Panc1 (cell line): ENCODE measurements at regions not wholly inside any gene's neighbourhood (a gene's known extent, or its start where the extent isn't known, plus 50 kb on each side); places are given as distances from the start of the nearest gene placed in this dataset.

Experiments
- ATAC-seq: fragments of 200-7000 bp; cut with Tn5 transposase; 2 replicates; pipeline ENCODE4 v1.9.1; 2020; ENCODE audit warnings: mild to moderate bottlenecking, moderate library complexity
- BruUV-seq: library from RNA; stranded (reverse); fragments of 400-500 nt; replicated peaks from 2 replicates; lab custom pipeline; 2021; lab: Mats Ljungman, UMichigan
- CTCF ChIA-PET: fragments of 300-600 bp; sonication (Branson Sonifier 250); formaldehyde crosslinking; loops from one replicate; lab custom pipeline; 2022; ENCODE audit warnings: antibody characterized with exemption; lab: Charles Lee
- POLR2A ChIA-PET: fragments of 300-600 bp; sonication (Branson Sonifier 250); formaldehyde crosslinking; loops from one replicate; lab custom pipeline; 2022; ENCODE audit warnings: antibody characterized with exemption; lab: Charles Lee
- DNase-seq: peaks from one replicate; pipeline ENCODE4 v3.0.0-alpha.2; 2010; ENCODE audit warnings: low read depth, low spot score
- H3K27ac ChIP-seq: 2 replicates; pipeline ENCODE4 v1.5.1; 2011; ENCODE audit warnings: mild to moderate bottlenecking, low read length, inconsistent platforms
- H3K27me3 ChIP-seq: fragments of 200-500 bp; sonication (Bioruptor generic); 2 replicates; pipeline ENCODE4 v1.6.0; 2014; ENCODE audit warnings: low read length, inconsistent platforms; ENCODE audit not compliant: control insufficient read depth, insufficient read depth
- H3K36me3 ChIP-seq: fragments of 200-500 bp; sonication (Bioruptor generic); 2 replicates; pipeline ENCODE4 v1.5.1; 2014; ENCODE audit warnings: inconsistent platforms, mild to moderate bottlenecking, low read length, moderate library complexity; ENCODE audit not compliant: control insufficient read depth, insufficient read depth
- H3K4me1 ChIP-seq: 2 replicates; pipeline ENCODE4 v1.5.1; 2011; ENCODE audit warnings: inconsistent platforms, mild to moderate bottlenecking, low read length, moderate library complexity; ENCODE audit not compliant: control insufficient read depth, insufficient read depth
- H3K4me3 ChIP-seq, 2 experiments: 2 replicates each; pipeline ENCODE4 v1.5.1; 2011 to 2012; ENCODE audit warnings: low read depth in 2 of 2, low read length in 2 of 2, mild to moderate bottlenecking in 2 of 2, inconsistent platforms in 1 of 2, moderate library complexity in 1 of 2
- H3K9me3 ChIP-seq: fragments of 200-500 bp; sonication (Bioruptor generic); 2 replicates; pipeline ENCODE4 v1.5.1; 2014; ENCODE audit warnings: low read depth, mild to moderate bottlenecking, inconsistent platforms, low read length, moderate library complexity; ENCODE audit not compliant: control insufficient read depth, insufficient read depth
- POLR2AphosphoS5 ChIP-seq: IDR thresholded peaks from 2 replicates; pipeline ENCODE4 v1.6.1; 2012; ENCODE audit warnings: mild to moderate bottlenecking, low read depth, low read length, moderate library complexity
- SIN3A ChIP-seq: IDR thresholded peaks from 2 replicates; pipeline ENCODE4 v1.6.1; 2012; ENCODE audit warnings: low read depth, mild to moderate bottlenecking, low read length, moderate library complexity, borderline replicate concordance; ENCODE audit not compliant: insufficient read depth
- TCF7L2 ChIP-seq: IDR thresholded peaks from 2 replicates; pipeline ENCODE4 v1.6.1; 2011; ENCODE audit warnings: mild to moderate bottlenecking, low read depth, low read length, inconsistent platforms
- in situ Hi-C: cut with HindIII; loops from 2 replicates; pipeline ENCODE4 v1.10.0; 2016; ENCODE audit warnings: low sequenced_read_pairs, low pct_unique_long_range_greater_than_20kb
- intact Hi-C: fragments of 100-400 bp; cut with micrococcal nuclease; formaldehyde crosslinking; loops from one replicate; pipeline ENCODE4 v1.10.0; 2022; ENCODE audit not compliant: unreplicated experiment
- TF ChIP-seq, protein P1 (sequence below): fragments of 450-650 bp; IDR thresholded peaks from 2 replicates; pipeline ENCODE4 v1.5.1; 2017; ENCODE audit warnings: mild to moderate bottlenecking
- TF ChIP-seq, protein P2 (sequence below), 2 experiments: IDR thresholded peaks; 2 replicates each; pipeline ENCODE4 v1.6.1; 2011 to 2012; ENCODE audit warnings: low read depth in 2 of 2, control low read depth in 1 of 2, low read length in 1 of 2, mild to moderate bottlenecking in 1 of 2, moderate library complexity in 1 of 2; ENCODE audit not compliant: insufficient read depth in 1 of 2

- intact Hi-C loops, result no loop called here
- POLR2A ChIA-PET, result no interaction called here
- H3K9me3 ChIP-seq, result no peaks in the 10 kb centered on the region
- DNase-seq (no peak), ATAC-seq (no peak)
- TF ChIP-seq, protein P1, sequence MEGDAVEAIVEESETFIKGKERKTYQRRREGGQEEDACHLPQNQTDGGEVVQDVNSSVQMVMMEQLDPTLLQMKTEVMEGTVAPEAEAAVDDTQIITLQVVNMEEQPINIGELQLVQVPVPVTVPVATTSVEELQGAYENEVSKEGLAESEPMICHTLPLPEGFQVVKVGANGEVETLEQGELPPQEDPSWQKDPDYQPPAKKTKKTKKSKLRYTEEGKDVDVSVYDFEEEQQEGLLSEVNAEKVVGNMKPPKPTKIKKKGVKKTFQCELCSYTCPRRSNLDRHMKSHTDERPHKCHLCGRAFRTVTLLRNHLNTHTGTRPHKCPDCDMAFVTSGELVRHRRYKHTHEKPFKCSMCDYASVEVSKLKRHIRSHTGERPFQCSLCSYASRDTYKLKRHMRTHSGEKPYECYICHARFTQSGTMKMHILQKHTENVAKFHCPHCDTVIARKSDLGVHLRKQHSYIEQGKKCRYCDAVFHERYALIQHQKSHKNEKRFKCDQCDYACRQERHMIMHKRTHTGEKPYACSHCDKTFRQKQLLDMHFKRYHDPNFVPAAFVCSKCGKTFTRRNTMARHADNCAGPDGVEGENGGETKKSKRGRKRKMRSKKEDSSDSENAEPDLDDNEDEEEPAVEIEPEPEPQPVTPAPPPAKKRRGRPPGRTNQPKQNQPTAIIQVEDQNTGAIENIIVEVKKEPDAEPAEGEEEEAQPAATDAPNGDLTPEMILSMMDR, result no peak
- TF ChIP-seq POLR2AphosphoS5 (no peak), SIN3A (no peak)
- TF ChIP-seq, protein P2, sequence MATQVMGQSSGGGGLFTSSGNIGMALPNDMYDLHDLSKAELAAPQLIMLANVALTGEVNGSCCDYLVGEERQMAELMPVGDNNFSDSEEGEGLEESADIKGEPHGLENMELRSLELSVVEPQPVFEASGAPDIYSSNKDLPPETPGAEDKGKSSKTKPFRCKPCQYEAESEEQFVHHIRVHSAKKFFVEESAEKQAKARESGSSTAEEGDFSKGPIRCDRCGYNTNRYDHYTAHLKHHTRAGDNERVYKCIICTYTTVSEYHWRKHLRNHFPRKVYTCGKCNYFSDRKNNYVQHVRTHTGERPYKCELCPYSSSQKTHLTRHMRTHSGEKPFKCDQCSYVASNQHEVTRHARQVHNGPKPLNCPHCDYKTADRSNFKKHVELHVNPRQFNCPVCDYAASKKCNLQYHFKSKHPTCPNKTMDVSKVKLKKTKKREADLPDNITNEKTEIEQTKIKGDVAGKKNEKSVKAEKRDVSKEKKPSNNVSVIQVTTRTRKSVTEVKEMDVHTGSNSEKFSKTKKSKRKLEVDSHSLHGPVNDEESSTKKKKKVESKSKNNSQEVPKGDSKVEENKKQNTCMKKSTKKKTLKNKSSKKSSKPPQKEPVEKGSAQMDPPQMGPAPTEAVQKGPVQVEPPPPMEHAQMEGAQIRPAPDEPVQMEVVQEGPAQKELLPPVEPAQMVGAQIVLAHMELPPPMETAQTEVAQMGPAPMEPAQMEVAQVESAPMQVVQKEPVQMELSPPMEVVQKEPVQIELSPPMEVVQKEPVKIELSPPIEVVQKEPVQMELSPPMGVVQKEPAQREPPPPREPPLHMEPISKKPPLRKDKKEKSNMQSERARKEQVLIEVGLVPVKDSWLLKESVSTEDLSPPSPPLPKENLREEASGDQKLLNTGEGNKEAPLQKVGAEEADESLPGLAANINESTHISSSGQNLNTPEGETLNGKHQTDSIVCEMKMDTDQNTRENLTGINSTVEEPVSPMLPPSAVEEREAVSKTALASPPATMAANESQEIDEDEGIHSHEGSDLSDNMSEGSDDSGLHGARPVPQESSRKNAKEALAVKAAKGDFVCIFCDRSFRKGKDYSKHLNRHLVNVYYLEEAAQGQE (IDR thresholded peaks at IDR 0.05; ENCODE audit: insufficient read depth in 1 of 2, low read depth in 2 of 2, low read length in 1 of 2), result no peak
- BruUV-seq, result no TSS peak
- H3K4me3 ChIP-seq, result no peak overlapping the region
- no peaks in the 10 kb centered on the region for H3K36me3 ChIP-seq
- no peaks in the 10 kb centered on the region for H3K4me1 ChIP-seq
- no peaks in the 10 kb centered on the region for H3K27me3 ChIP-seq
- no peak overlapping the region for H3K27ac ChIP-seq
- CTCF ChIA-PET, result no interaction called here
- in situ Hi-C loops, result no loop called here
Observed at GRCh38 chr3:84666468-84666867, 292.3 kb upstream of the CADM2 start.

GRCh38 chr3:84679211-84679610, 279.6 kb upstream of the CADM2 start:
- H3K9me3 ChIP-seq, result no peaks in the 10 kb centered on the region
- BruUV-seq, result no TSS peak
- no peak overlapping the region for H3K27ac ChIP-seq
- no peak for ATAC-seq
- DNase-seq, result no peak
- H3K4me1 ChIP-seq, result no peaks in the 10 kb centered on the region
- ChIA-PET CTCF (no interaction called here), POLR2A (no interaction called here)
- H3K36me3 ChIP-seq, result no peaks in the 10 kb centered on the region
- in situ Hi-C loops (no loop called here), intact Hi-C loops (no loop called here)
- no peak overlapping the region for H3K4me3 ChIP-seq
- TF ChIP-seq POLR2AphosphoS5 (no peak), SIN3A (no peak), TCF7L2 (no peak)
- TF ChIP-seq, protein P1, result no peak
- TF ChIP-seq, protein P2 (IDR thresholded peaks at IDR 0.05; ENCODE audit: insufficient read depth in 1 of 2, low read depth in 2 of 2, low read length in 1 of 2), result no peak
- H3K27me3 ChIP-seq, result no peaks in the 10 kb centered on the region
